ENCODE measurements at regions not wholly inside any gene's neighbourhood (a gene's known extent, or its start where the extent isn't known, plus 50 kb on each side); places are given as distances from the start of the nearest gene placed in this dataset.

- no peak for TF ChIP-seq POLR2A (IDR thresholded peaks at IDR 0.05)
- no peak for TF ChIP-seq EP300 (IDR thresholded peaks at IDR 0.05)
Observed at GRCh38 chr6:14912706-14913105, 333.2 kb upstream of the JARID2 start.

Data from sigmoid colon (tissue), 4 donors.